Uterus (tissue), 2 donors: ENCODE measurements at regions not wholly inside any gene's neighbourhood (a gene's known extent, or its start where the extent isn't known, plus 50 kb on each side); places are given as distances from the start of the nearest gene placed in this dataset.
"Not testable (repeated sequence)": the region's sequence is repeated elsewhere in the genome, so short reads cannot be mapped to it uniquely, and the experiment has no call there.

Experiments used
- CTCF ChIP-seq, 4 experiments: fragments of 200-600 bp in 2 of 4; fragments of 450-650 bp in 2 of 4; sonication (generic) in 2 of 4; IDR thresholded peaks; one replicate each; pipeline ENCODE4 v1.5.1; 2016 to 2019; ENCODE audit warnings: antibody characterized with exemption in 4 of 4, mild to moderate bottlenecking in 2 of 4, moderate library complexity in 1 of 4
- POLR2A ChIP-seq, 2 donors: fragments of 450-650 bp; IDR thresholded peaks; one replicate each; pipeline ENCODE4 v1.6.1; 2016; ENCODE audit warnings: antibody characterized with exemption in 2 of 2, mild to moderate bottlenecking in 1 of 2, moderate library complexity in 1 of 2

- not testable (repeated sequence) for TF ChIP-seq CTCF, POLR2A (IDR thresholded peaks at IDR 0.05)
Observed at GRCh38 chr14:19344689-19345088, 89.5 kb downstream of the POTEG start.
